Right hindlimb (tissue), 1 donor: ENCODE measurements at regions not wholly inside any gene's neighbourhood (a gene's known extent, or its start where the extent isn't known, plus 50 kb on each side); places are given as distances from the start of the nearest gene placed in this dataset.

Experiments used
- DNase-seq: peaks from one replicate; pipeline ENCODE4 v3.0.0-alpha.2; 2018

- DNase-seq = no peak
These were observed 239.4 kb downstream of the DOK5 start for GRCh38 chr20:54714817-54715216.

DNA sequence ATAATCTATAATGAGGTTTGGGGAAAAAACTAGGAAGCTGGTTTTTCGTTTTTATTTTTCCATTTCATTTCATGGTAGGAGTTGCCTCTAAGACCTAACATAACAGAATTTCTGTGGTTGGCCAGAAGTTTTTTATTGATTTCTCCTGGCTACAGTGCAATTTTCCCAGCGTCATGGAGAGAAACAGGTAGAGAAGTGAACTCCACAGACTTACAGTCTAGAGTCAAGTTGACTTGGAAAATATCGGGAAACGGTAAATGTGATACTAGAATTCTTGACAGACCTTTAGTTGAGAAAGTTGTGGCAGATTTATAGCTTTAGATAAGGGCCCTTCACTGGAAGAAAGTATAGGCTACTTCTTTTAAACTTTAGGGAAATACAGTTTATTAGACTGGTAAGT lies 238.3 kb downstream of the DOK5 start:
- no peak for DNase-seq

GRCh38 chr20:54711071-54711470 lies 235.7 kb downstream of the DOK5 start:
- no peak for DNase-seq

DNA sequence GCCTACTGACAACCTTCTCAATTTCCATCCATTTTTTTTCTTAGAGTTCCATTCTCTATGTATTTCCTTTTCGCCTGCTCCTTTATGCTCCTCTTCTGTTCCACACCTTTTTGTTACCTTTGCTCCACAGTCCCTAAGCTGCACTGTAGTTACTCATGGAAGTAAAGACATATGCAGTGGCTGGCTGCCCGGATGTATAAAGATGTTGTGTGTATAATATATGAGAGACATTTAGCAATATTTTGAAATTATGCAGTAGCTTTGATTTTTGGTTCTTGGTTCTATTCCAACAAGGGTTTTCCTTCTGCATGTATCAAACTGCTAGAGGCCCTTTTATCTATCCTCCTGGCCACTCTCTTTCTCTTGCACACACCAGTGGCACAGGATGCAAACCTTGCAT lies 234.9 kb downstream of the DOK5 start:
- DNase-seq = no peak

GRCh38 chr20:54708229-54708628 lies 232.8 kb downstream of the DOK5 start:
- DNase-seq = no peak

GRCh38 chr20:54707801-54708200 lies 232.4 kb downstream of the DOK5 start:
- no peak for DNase-seq

GRCh38 chr20:54706581-54706980 lies 231.2 kb downstream of the DOK5 start:
- DNase-seq = no peak

DNA sequence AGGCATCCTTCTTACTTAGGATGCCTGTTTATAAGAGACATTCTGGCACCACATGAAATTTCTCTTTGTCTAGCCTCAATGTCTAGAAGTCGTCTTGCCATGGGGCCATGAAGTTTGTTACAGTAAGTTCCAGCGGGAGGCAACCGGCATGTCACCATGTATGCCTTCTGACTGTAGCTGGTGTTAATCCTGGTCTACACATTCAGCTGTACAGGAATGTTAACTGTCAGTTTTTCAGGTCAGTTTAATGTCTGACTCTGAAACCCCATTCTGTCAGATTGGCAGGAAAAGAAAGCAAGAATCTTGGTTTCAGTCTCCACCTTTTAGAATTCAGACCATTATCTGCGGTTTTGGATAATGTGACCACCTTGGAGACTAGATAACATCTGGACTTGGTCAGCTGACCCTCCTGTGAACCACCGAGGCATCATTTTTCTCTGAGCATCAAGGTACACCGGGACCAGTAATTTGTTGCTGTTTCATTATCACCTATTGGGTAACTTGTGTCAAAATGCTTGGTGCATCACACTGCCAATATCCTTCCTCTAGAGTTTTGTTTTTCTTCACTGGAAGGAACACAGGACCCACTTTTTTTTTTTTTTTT lies 228.7 kb downstream of the DOK5 start:
- no peak for DNase-seq
